Vagina (tissue), 2 donors: ENCODE measurements at regions not wholly inside any gene's neighbourhood (a gene's known extent, or its start where the extent isn't known, plus 50 kb on each side); places are given as distances from the start of the nearest gene placed in this dataset.

Experiments used
- DNase-seq, 2 donors: peaks; one replicate each; pipeline ENCODE4 v3.0.0-alpha.2; 2017; ENCODE audit errors: extremely low spot score in 2 of 2
- H3K27ac ChIP-seq: fragments of 200-600 bp; sonication (generic); one replicate; pipeline ENCODE4 v1.5.1; 2019
- H3K27me3 ChIP-seq: fragments of 200-600 bp; sonication (generic); one replicate; pipeline ENCODE4 v1.5.1; 2019
- H3K36me3 ChIP-seq, 2 donors: fragments of 200-600 bp; sonication (generic); one replicate each; pipeline ENCODE4 v1.5.1; 2017 to 2019
- H3K4me1 ChIP-seq: fragments of 200-600 bp; sonication (generic); one replicate; pipeline ENCODE4 v1.5.1; 2019
- H3K4me3 ChIP-seq, 2 donors: fragments of 200-600 bp; sonication (generic); 1 replicate in 1 of 2; 2 replicates in 1 of 2; pipeline ENCODE4 v1.5.1; 2016 to 2019
- H3K9me3 ChIP-seq: fragments of 200-600 bp; sonication (generic); one replicate; pipeline ENCODE4 v1.5.1; 2019
- POLR2A ChIP-seq, 2 donors: fragments of 450-650 bp; IDR thresholded peaks; one replicate each; pipeline ENCODE4 v1.6.1; 2017; ENCODE audit warnings: antibody characterized with exemption in 2 of 2, mild to moderate bottlenecking in 2 of 2, moderate library complexity in 2 of 2
- POLR2AphosphoS5 ChIP-seq, 2 donors: sonication (generic); formaldehyde crosslinking; IDR thresholded peaks; one replicate each; pipeline ENCODE4 v1.9.0; 2017; ENCODE audit warnings: antibody characterized with exemption in 2 of 2, mild to moderate bottlenecking in 2 of 2, low read depth in 1 of 2; ENCODE audit not compliant: insufficient read depth in 1 of 2
- intact Hi-C: fragments of 100-400 bp; cut with DNase I; formaldehyde crosslinking; loops from one replicate; pipeline ENCODE4 v1.15.1; 2023
- TF ChIP-seq, protein P1 (sequence below), 3 experiments: fragments of 450-650 bp in 2 of 3; fragments of 200-600 bp in 1 of 3; sonication (generic) in 1 of 3; IDR thresholded peaks; one replicate each; pipeline ENCODE4 v1.5.1; 2017 to 2019; ENCODE audit warnings: antibody characterized with exemption in 3 of 3, mild to moderate bottlenecking in 2 of 3, moderate library complexity in 2 of 3

DNA sequence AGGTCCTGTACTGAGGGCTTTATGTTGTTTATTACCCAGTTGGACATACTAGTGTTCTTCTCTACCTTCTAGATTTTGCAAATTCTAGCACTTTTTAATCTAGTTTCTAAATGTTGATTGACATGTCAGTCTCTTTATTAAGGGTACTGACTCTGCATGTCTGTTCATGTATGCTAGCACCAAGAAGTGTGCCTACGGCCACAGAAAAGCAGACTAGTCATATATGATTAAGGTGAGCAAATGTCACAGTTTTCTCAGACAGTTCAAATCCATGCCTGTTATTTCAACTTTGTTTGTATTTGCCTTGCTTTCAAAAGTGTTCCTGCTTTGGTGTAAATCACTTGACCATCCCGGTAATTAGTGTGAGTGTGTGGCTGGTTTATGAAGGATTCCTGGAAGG lies 145.0 kb upstream of the DSEL start:
- Histone ChIP-seq H3K9me3 (no peaks in the 10 kb centered on the region), H3K27ac (no peak overlapping the region), H3K27me3 (no peaks in the 10 kb centered on the region), H3K4me3 (no peak overlapping the region), H3K4me1 (no peaks in the 10 kb centered on the region), H3K36me3 (no peaks in the 10 kb centered on the region)
- no peak for TF ChIP-seq POLR2AphosphoS5 (IDR thresholded peaks at IDR 0.05; ENCODE audit: insufficient read depth in 1 of 2, low read depth in 1 of 2)
- TF ChIP-seq POLR2A (IDR thresholded peaks at IDR 0.05): no peak
- TF ChIP-seq, protein P1, sequence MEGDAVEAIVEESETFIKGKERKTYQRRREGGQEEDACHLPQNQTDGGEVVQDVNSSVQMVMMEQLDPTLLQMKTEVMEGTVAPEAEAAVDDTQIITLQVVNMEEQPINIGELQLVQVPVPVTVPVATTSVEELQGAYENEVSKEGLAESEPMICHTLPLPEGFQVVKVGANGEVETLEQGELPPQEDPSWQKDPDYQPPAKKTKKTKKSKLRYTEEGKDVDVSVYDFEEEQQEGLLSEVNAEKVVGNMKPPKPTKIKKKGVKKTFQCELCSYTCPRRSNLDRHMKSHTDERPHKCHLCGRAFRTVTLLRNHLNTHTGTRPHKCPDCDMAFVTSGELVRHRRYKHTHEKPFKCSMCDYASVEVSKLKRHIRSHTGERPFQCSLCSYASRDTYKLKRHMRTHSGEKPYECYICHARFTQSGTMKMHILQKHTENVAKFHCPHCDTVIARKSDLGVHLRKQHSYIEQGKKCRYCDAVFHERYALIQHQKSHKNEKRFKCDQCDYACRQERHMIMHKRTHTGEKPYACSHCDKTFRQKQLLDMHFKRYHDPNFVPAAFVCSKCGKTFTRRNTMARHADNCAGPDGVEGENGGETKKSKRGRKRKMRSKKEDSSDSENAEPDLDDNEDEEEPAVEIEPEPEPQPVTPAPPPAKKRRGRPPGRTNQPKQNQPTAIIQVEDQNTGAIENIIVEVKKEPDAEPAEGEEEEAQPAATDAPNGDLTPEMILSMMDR (IDR thresholded peaks at IDR 0.05): no peak
- intact Hi-C loops: no loop called here
- DNase-seq: no peak

DNA sequence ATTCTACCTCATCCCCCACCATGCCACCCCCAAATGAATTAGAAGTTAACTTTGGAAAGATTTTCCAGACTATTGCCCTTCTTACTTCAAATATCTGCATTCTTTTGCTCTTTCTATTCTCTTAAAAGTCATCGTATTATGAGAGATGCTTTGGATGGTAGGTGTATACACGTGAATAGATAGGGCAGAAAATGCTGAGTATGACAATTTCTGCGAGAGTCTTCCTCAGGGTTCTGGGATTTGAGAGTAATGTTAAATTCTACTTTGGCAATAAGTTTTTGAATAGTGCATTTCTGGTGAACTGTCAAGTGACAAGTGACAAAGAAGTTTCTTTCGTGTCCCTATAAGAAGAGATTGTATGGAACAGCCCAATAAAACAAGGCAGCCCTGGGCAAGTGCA lies 137.6 kb upstream of the DSEL start:
- H3K27me3 ChIP-seq: no peaks in the 10 kb centered on the region
- H3K4me3 ChIP-seq: no peak overlapping the region
- H3K4me1 ChIP-seq: no peaks in the 10 kb centered on the region
- H3K27ac ChIP-seq: no peak overlapping the region
- H3K9me3 ChIP-seq: no peaks in the 10 kb centered on the region
- intact Hi-C loops: no loop called here
- DNase-seq: no peak
- H3K36me3 ChIP-seq: no peaks in the 10 kb centered on the region
- TF ChIP-seq POLR2A (IDR thresholded peaks at IDR 0.05) (no peak), POLR2AphosphoS5 (IDR thresholded peaks at IDR 0.05; ENCODE audit: insufficient read depth in 1 of 2, low read depth in 1 of 2) (no peak)
- TF ChIP-seq, protein P1 (IDR thresholded peaks at IDR 0.05): no peak

DNA sequence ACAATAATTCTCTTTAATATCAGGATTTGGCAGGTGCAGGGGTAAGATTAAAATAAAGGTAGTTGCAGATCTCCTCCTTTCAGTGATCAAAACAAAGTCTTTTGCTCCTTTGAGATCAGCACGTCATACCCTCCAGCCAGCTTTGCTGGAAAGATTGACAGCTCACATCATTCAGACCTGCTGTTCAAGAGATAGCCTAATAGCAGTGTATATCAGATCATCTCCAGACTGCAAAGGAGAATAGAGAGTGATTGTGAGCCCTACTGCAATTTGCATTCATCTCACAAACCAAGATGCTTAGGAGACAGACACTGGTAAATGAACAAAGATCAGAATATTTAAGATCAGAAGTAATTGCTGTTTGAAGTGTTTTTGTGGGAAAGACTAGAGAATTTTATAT lies 135.8 kb upstream of the DSEL start:
- H3K27ac ChIP-seq: no peak overlapping the region
- no peaks in the 10 kb centered on the region for H3K9me3 ChIP-seq
- no peaks in the 10 kb centered on the region for H3K36me3 ChIP-seq
- H3K4me1 ChIP-seq: no peaks in the 10 kb centered on the region
- DNase-seq: no peak
- no peak overlapping the region for H3K4me3 ChIP-seq
- intact Hi-C loops: no loop called here
- TF ChIP-seq POLR2AphosphoS5 (IDR thresholded peaks at IDR 0.05; ENCODE audit: insufficient read depth in 1 of 2, low read depth in 1 of 2) (no peak), POLR2A (IDR thresholded peaks at IDR 0.05) (no peak)
- TF ChIP-seq, protein P1 (IDR thresholded peaks at IDR 0.05): no peak
- no peaks in the 10 kb centered on the region for H3K27me3 ChIP-seq

DNA sequence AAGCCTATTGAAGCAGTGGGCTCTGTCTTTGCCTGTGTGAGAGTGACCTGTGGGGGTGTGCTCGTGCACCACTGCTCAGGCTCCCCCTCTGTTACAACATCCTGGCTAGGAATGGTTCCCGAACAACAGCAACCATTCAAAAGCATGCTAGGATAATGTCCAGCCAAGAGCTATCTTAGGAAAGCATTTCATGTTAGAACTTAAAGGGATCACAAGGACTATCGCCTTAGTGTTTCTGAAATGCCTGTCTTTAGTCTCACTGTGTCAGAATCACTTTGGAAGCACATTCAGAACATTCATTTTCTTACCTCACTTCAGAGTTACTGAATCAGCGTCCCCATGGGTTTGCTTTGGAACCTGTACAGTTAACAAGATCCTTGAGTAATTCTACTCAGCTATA lies 134.9 kb upstream of the DSEL start:
- no peak for TF ChIP-seq POLR2AphosphoS5 (IDR thresholded peaks at IDR 0.05; ENCODE audit: insufficient read depth in 1 of 2, low read depth in 1 of 2)
- Histone ChIP-seq H3K27me3 (no peaks in the 10 kb centered on the region), H3K36me3 (no peaks in the 10 kb centered on the region), H3K4me1 (no peaks in the 10 kb centered on the region), H3K27ac (no peak overlapping the region), H3K4me3 (no peak overlapping the region), H3K9me3 (no peaks in the 10 kb centered on the region)
- intact Hi-C loops: no loop called here
- no peak for DNase-seq

DNA sequence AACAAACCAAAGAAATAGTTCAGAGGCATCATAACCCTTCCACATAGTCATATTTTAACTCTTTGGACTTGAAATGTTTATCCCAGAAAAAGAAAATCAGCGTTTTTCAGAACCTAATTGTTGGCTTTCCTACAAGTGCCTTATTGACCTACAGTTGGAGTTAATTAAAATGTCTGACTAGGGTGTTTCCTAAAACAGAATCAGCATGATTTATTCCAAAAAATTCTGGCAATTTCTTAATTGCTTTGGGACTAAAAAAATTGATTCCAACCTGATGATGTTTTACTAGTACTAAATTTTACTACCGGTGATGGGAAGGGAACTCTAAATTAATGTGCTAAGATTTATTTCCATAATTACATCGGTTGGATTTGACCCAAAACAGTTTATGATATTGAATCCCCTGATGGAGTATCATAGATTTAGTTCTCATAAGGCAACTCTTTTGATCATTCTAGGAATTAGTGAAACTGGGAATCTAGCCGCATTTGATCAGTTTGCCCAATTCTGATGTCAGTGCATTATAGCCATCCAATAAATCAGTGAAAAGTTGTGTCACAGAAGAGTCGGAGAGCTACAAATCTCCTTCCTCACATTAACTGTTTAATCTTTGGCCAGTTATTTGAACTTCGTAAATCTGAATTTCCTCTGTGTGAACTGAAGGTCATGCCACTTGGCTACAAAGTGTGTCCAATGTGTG lies 134.3 kb upstream of the DSEL start:
- no peaks in the 10 kb centered on the region for H3K4me1 ChIP-seq
- no peak for DNase-seq
- H3K27ac ChIP-seq: no peak overlapping the region
- no peak for TF ChIP-seq POLR2A (IDR thresholded peaks at IDR 0.05)
- H3K36me3 ChIP-seq: no peaks in the 10 kb centered on the region
- H3K9me3 ChIP-seq: no peaks in the 10 kb centered on the region
- H3K27me3 ChIP-seq: no peaks in the 10 kb centered on the region
- H3K4me3 ChIP-seq: no peak overlapping the region
- intact Hi-C loops: no loop called here

DNA sequence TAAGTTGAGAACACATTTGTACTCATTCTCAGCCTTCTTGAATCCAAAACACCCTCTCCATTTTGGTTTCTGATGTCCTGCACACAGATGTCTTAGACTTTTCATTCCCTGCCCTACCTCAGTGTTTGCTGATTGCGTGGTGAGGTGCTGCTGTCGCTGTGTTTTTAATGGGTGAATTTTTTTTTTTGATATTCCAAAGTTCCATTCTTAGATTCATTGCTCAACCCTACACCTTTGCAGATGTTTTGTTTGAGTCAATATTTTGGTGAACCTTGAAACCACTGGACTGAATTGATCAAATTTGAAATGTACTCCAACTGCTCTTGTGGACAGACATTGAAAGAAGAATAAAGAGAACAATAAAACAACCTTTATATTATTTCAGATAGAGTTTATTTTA lies 130.4 kb upstream of the DSEL start:
- Histone ChIP-seq H3K4me1 (no peaks in the 10 kb centered on the region), H3K27ac (no peak overlapping the region), H3K4me3 (no peak overlapping the region), H3K27me3 (no peaks in the 10 kb centered on the region), H3K9me3 (no peaks in the 10 kb centered on the region), H3K36me3 (no peaks in the 10 kb centered on the region)
- intact Hi-C loops: loop anchor here (10.0 kb wide), 1 partner anchor 68 kb away; no protein-coding TSS in a partner anchor
- no peak for TF ChIP-seq POLR2A (IDR thresholded peaks at IDR 0.05)
- TF ChIP-seq POLR2AphosphoS5 (IDR thresholded peaks at IDR 0.05; ENCODE audit: insufficient read depth in 1 of 2, low read depth in 1 of 2): no peak
- TF ChIP-seq, protein P1 (IDR thresholded peaks at IDR 0.05): no peak
- no peak for DNase-seq
